Suprapubic skin (tissue), 4 donors: ENCODE measurements at regions not wholly inside any gene's neighbourhood (a gene's known extent, or its start where the extent isn't known, plus 50 kb on each side); places are given as distances from the start of the nearest gene placed in this dataset.

Experiments used
- DNase-seq, 2 donors: peaks; one replicate each; pipeline ENCODE4 v3.0.0-alpha.2; 2019; ENCODE audit warnings: low spot score in 2 of 2
- H3K27ac ChIP-seq: fragments of 200-600 bp; sonication (generic); one replicate; pipeline ENCODE4 v1.5.1; 2019
- H3K27me3 ChIP-seq: fragments of 200-600 bp; sonication (generic); one replicate; pipeline ENCODE4 v1.5.1; 2019
- H3K36me3 ChIP-seq: fragments of 200-600 bp; sonication (generic); one replicate; pipeline ENCODE4 v1.5.1; 2019
- H3K4me1 ChIP-seq: fragments of 200-600 bp; sonication (generic); one replicate; pipeline ENCODE4 v1.5.1; 2019
- H3K4me3 ChIP-seq: fragments of 200-600 bp; sonication (generic); one replicate; pipeline ENCODE4 v1.5.1; 2019; ENCODE audit warnings: mild to moderate bottlenecking
- H3K9me3 ChIP-seq: fragments of 200-600 bp; sonication (generic); one replicate; pipeline ENCODE4 v1.5.1; 2019
- CTCF ChIP-seq, 2 donors: fragments of 200-600 bp in 1 of 2; fragments of 450-650 bp in 1 of 2; sonication (generic) in 1 of 2; IDR thresholded peaks; one replicate each; pipeline ENCODE4 v1.5.1; 2016 to 2019; ENCODE audit warnings: antibody characterized with exemption in 2 of 2, mild to moderate bottlenecking in 1 of 2, moderate library complexity in 1 of 2
- EP300 ChIP-seq: sonication (generic); formaldehyde crosslinking; IDR thresholded peaks from one replicate; pipeline ENCODE4 v1.6.1; 2017; ENCODE audit warnings: antibody characterized with exemption
- POLR2A ChIP-seq, 2 donors: fragments of 450-650 bp; IDR thresholded peaks; one replicate each; pipeline ENCODE4 v1.6.1; 2017; ENCODE audit warnings: antibody characterized with exemption in 2 of 2, mild to moderate bottlenecking in 2 of 2, moderate library complexity in 2 of 2
- POLR2AphosphoS5 ChIP-seq, 3 donors: sonication (generic); formaldehyde crosslinking; IDR thresholded peaks; one replicate each; pipeline ENCODE4 v1.6.1; 2017; ENCODE audit warnings: antibody characterized with exemption in 3 of 3
- WGBS: methylation state at CpG from one replicate; pipeline ENCODE4 v1.1.5; 2018; 5-methylcytosine and 5-hydroxymethylcytosine counted together

- Histone ChIP-seq H3K4me1 (no peaks in the 10 kb centered on the region), H3K27me3 (no peaks in the 10 kb centered on the region), H3K36me3 (no peaks in the 10 kb centered on the region), H3K9me3 (no peaks in the 10 kb centered on the region), H3K27ac (no peak overlapping the region), H3K4me3 (no peak overlapping the region)
- no peak for DNase-seq
- 87% methylated on average over 6 of the region's 6 CpGs for WGBS
- TF ChIP-seq POLR2AphosphoS5 (IDR thresholded peaks at IDR 0.05) (no peak), CTCF (IDR thresholded peaks at IDR 0.05) (no peak), EP300 (no peak), POLR2A (IDR thresholded peaks at IDR 0.05) (no peak)
Measured at GRCh38 chr18:56278421-56279003, 359.9 kb downstream of the TXNL1 start.

GRCh38 chr18:56276466-56276865 lies 361.9 kb downstream of the TXNL1 start:
- Histone ChIP-seq H3K36me3 (no peaks in the 10 kb centered on the region), H3K4me1 (no peaks in the 10 kb centered on the region), H3K4me3 (no peak overlapping the region), H3K9me3 (no peaks in the 10 kb centered on the region), H3K27ac (no peak overlapping the region), H3K27me3 (no peaks in the 10 kb centered on the region)
- DNase-seq, result no peak
- TF ChIP-seq EP300 (no peak), POLR2A (IDR thresholded peaks at IDR 0.05) (no peak), CTCF (IDR thresholded peaks at IDR 0.05) (no peak), POLR2AphosphoS5 (IDR thresholded peaks at IDR 0.05) (no peak)
- WGBS, result 95% methylated on average over 3 of the region's 3 CpGs

GRCh38 chr18:56273541-56274219 lies 364.7 kb downstream of the TXNL1 start:
- WGBS, result 91% methylated on average over 1 of the region's 1 CpG
- no peak for TF ChIP-seq POLR2AphosphoS5 (IDR thresholded peaks at IDR 0.05)
- no peak for TF ChIP-seq EP300
- no peak for TF ChIP-seq CTCF (IDR thresholded peaks at IDR 0.05)
- no peak for TF ChIP-seq POLR2A (IDR thresholded peaks at IDR 0.05)

GRCh38 chr18:56270671-56271250 lies 367.6 kb downstream of the TXNL1 start:
- TF ChIP-seq POLR2AphosphoS5 (IDR thresholded peaks at IDR 0.05) (no peak), POLR2A (IDR thresholded peaks at IDR 0.05) (no peak), EP300 (no peak), CTCF (IDR thresholded peaks at IDR 0.05) (no peak)
- Histone ChIP-seq H3K27ac (no peak overlapping the region), H3K36me3 (no peaks in the 10 kb centered on the region), H3K9me3 (no peaks in the 10 kb centered on the region), H3K4me3 (no peak overlapping the region), H3K4me1 (no peaks in the 10 kb centered on the region), H3K27me3 (no peaks in the 10 kb centered on the region)
- DNase-seq, result no peak
- WGBS, result 100% methylated on average over 1 of the region's 1 CpG

More at GRCh38 chr18:56273541-56274219, 364.7 kb downstream of the TXNL1 start:
- H3K27ac ChIP-seq, result no peak overlapping the region
- no peak overlapping the region for H3K4me3 ChIP-seq
- H3K9me3 ChIP-seq, result no peaks in the 10 kb centered on the region
- no peaks in the 10 kb centered on the region for H3K4me1 ChIP-seq
- DNase-seq, result no peak
- H3K27me3 ChIP-seq, result no peaks in the 10 kb centered on the region
- H3K36me3 ChIP-seq, result no peaks in the 10 kb centered on the region

GRCh38 chr18:56269958-56270357 lies 368.4 kb downstream of the TXNL1 start:
- H3K4me1 ChIP-seq, result no peaks in the 10 kb centered on the region
- no peak overlapping the region for H3K27ac ChIP-seq
- H3K36me3 ChIP-seq, result no peaks in the 10 kb centered on the region
- no peak for DNase-seq
- no peaks in the 10 kb centered on the region for H3K27me3 ChIP-seq
- TF ChIP-seq POLR2A (IDR thresholded peaks at IDR 0.05), result no peak
- no peak for TF ChIP-seq POLR2AphosphoS5 (IDR thresholded peaks at IDR 0.05)
- TF ChIP-seq CTCF (IDR thresholded peaks at IDR 0.05), result no peak
- no peak for TF ChIP-seq EP300
- H3K9me3 ChIP-seq, result no peaks in the 10 kb centered on the region
- no peak overlapping the region for H3K4me3 ChIP-seq
- 94% methylated on average over 1 of the region's 1 CpG for WGBS
